Mucosa of rectum (tissue), 2 donors: ENCODE measurements at regions not wholly inside any gene's neighbourhood (a gene's known extent, or its start where the extent isn't known, plus 50 kb on each side); places are given as distances from the start of the nearest gene placed in this dataset.

Experiments used
- H3K27ac ChIP-seq, 2 donors: one replicate each; pipeline ENCODE4 v1.7.0; 2013; ENCODE audit warnings: inconsistent platforms in 2 of 2, low read depth in 2 of 2, low read length in 2 of 2
- H3K27me3 ChIP-seq, 2 donors: one replicate each; pipeline ENCODE4 v1.7.0; 2013; ENCODE audit warnings: low read length in 2 of 2; ENCODE audit not compliant: control insufficient read depth in 2 of 2, insufficient read depth in 2 of 2
- H3K36me3 ChIP-seq, 2 donors: one replicate each; pipeline ENCODE4 v1.7.0; 2013; ENCODE audit warnings: low read length in 2 of 2; ENCODE audit not compliant: control insufficient read depth in 2 of 2, insufficient read depth in 2 of 2
- H3K4me1 ChIP-seq, 2 donors: one replicate each; pipeline ENCODE4 v1.7.0; 2013; ENCODE audit warnings: low read length in 2 of 2, mild to moderate bottlenecking in 1 of 2; ENCODE audit not compliant: control insufficient read depth in 2 of 2, insufficient read depth in 2 of 2
- H3K4me3 ChIP-seq, 2 donors: one replicate each; pipeline ENCODE4 v1.7.0; 2013; ENCODE audit warnings: low read length in 2 of 2
- H3K9ac ChIP-seq, 2 donors: one replicate each; pipeline ENCODE4 v1.7.0; 2013; ENCODE audit warnings: low read length in 2 of 2, low read depth in 1 of 2, mild to moderate bottlenecking in 1 of 2
- H3K9me3 ChIP-seq, 2 donors: one replicate each; pipeline ENCODE4 v1.7.0; 2013; ENCODE audit warnings: low read length in 2 of 2; ENCODE audit not compliant: control insufficient read depth in 2 of 2
- donor health status: healthy.
- donor health status: Normal muscosa, but diverticular disease.

DNA sequence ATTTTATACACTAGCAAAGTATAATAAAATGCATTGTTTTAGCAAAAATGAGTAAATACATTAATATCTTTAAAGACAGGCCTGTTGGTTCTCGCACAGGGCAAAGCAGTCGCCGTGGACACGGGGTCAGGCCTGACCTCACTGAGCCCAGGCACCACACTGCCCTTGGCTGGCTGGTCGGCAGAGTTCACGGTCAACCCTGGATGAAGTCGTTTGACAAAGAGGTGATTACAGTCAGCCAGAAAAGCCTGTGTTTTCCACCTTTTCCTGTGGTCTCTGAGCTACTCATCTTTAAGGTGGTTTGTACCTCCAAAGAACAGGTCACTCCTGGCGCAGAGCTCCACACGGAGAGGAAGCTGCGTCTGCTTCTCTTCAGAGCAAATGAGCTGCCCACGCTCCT lies 191.5 kb downstream of the DLL1 start:
- no peaks in the 10 kb centered on the region for H3K9me3 ChIP-seq
- H3K4me1 ChIP-seq, result no peaks in the 10 kb centered on the region
- H3K27ac ChIP-seq, result no peak overlapping the region
- no peak overlapping the region for H3K9ac ChIP-seq
- no peaks in the 10 kb centered on the region for H3K27me3 ChIP-seq
- H3K4me3 ChIP-seq, result no peak overlapping the region
- no peaks in the 10 kb centered on the region for H3K36me3 ChIP-seq

DNA sequence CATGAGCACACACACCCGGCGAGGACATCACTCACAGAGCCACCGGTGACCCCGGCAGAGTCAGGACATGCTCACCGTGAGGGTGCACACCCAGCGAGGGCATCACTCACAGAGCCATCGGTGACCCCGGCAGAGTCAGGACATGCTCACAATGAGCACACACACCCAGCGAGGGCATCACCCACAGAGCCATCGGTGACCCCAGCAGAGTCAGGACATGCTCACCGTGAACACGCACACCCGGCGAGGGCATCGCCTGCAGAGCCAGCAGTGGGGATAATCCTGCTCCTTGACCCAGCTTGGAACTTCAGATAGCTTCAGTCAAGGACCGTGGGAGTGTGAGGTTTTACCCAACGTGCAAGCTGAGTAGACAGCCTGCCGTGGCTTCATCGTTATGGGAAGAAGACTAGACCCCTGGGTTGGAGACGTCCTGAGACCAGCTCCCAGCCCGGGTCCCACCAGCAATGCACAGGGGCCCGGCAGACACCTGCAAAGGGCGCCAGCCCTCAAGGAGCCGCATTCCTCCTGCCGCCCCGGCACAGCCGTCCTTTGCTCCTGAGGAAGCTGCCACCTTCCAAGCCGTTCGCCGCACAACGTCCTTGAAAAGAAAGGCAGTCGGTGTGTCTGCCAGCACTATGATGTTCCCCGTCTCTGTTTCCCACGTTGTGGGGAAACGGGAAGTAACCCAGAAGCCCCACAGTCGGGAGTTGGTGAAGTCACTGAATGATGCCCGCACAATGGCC lies 192.3 kb downstream of the DLL1 start:
- Histone ChIP-seq H3K9me3 (no peaks in the 10 kb centered on the region), H3K27ac (no peak overlapping the region), H3K27me3 (no peaks in the 10 kb centered on the region), H3K4me1 (no peaks in the 10 kb centered on the region), H3K36me3 (no peaks in the 10 kb centered on the region), H3K9ac (no peak overlapping the region), H3K4me3 (no peak overlapping the region)

DNA sequence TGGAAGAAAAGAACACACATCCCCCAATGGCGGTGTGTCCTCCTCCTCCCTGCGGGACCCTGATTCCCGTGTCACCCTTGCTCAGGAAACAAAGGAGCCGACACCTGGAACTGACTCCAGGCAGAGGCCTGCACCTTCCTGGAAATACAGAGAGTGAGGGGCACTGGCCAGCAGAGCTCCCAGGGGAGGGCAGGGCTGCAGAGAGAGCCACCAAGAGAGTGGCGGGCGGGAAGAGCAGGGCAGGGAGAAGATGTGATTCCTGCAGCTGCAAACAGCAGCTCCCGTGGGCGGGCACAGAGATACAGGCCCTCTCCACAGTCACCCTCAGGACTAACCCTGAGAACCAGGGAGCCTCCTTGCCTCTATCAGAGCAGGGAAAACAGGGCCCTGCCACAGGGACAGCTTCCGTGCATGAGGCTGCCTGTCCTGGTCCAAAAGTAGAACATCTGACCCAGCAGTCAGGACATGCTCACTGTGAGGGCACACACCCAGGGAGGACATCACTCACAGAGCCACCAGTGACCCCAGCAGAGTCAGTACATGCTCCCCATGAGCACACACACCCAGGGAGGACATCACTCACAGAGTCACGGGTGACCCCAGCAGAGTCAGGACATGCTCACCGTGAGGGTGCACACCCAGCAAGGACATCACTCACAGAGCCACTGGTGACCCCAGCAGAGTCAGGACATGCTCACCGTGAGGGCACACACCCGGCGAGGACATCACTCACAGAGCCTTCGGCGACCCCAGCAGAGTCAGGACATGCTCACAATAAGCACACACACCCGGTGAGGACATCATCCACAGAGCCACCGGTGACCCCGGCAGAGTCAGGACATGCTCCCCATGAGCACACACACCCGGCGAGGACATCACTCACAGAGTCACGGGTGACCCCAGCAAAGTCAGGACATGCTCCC lies 193.1 kb downstream of the DLL1 start:
- Histone ChIP-seq H3K27ac (no peak overlapping the region), H3K9ac (no peak overlapping the region), H3K4me3 (no peak overlapping the region), H3K4me1 (no peaks in the 10 kb centered on the region), H3K9me3 (no peaks in the 10 kb centered on the region), H3K36me3 (no peaks in the 10 kb centered on the region), H3K27me3 (no peaks in the 10 kb centered on the region)

DNA sequence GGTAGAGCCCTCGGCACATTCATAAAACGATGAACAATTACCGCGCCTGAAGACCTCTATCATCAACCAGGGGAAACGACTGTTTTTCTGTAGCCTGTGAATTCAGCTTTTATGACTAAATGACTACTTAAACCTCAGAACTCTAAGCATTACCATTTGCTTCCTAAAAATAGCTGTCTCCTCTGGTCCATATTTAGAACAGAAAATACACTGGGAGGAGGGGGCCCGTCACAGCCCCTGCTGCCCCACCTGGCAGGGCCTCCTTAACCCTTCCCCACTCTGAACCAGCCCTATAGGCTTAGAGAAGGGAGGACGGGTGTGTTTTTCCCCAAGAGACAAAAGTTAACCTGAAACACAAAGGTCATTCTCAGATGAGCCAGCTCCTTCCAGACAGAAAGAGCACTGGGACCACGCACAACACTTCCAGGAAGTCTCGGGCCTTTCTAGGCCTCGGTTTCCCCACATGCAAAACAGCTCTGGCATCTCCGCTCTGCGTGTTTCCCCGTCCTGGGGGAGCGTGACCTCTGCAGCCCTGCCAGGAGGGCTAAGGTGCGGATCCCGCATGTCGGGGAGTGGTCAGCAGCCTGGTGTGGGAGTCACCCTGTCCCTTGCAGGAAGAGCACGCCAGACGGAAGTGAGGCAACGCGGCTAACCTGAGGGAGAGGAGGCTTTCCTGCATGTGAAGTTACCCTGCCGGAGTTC lies 193.9 kb downstream of the DLL1 start:
- no peaks in the 10 kb centered on the region for H3K4me1 ChIP-seq
- H3K9ac ChIP-seq, result no peak overlapping the region
- H3K4me3 ChIP-seq, result no peak overlapping the region
- no peak overlapping the region for H3K27ac ChIP-seq
- H3K36me3 ChIP-seq, result no peaks in the 10 kb centered on the region
- no peaks in the 10 kb centered on the region for H3K9me3 ChIP-seq
- no peaks in the 10 kb centered on the region for H3K27me3 ChIP-seq

DNA sequence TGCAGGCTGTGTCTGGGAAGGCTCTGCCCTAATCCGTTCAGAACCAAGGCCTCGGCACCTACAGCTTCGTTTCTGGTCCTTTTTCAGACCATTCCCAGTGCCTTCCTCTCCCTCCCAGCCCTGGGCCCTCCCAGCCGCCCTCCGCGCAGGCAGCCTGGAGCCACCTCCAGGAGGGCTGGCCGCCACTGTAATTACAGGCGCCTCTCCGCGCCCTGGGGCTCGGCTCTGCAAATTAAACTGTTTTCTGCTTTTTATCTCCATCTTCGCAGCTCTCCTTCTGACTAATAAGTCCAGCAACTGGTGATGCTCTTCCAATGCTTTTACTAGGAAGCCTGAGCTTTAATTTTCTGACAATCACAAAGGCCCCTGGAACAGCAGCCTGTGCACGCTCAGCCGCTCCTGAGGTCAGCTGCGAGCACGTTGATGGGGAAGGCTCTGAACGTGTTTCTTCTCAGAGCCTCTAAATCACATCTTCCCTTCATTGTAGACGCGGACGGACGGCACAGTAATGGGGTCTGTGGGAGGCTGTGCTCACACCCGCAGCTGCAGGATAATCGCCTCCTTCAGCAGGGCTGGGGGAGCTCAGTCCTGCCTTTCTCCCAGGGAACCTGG lies 194.6 kb downstream of the DLL1 start:
- no peaks in the 10 kb centered on the region for H3K36me3 ChIP-seq
- no peak overlapping the region for H3K4me3 ChIP-seq
- H3K27ac ChIP-seq, result no peak overlapping the region
- no peaks in the 10 kb centered on the region for H3K4me1 ChIP-seq
- no peak overlapping the region for H3K9ac ChIP-seq
- no peaks in the 10 kb centered on the region for H3K9me3 ChIP-seq
- no peaks in the 10 kb centered on the region for H3K27me3 ChIP-seq

DNA sequence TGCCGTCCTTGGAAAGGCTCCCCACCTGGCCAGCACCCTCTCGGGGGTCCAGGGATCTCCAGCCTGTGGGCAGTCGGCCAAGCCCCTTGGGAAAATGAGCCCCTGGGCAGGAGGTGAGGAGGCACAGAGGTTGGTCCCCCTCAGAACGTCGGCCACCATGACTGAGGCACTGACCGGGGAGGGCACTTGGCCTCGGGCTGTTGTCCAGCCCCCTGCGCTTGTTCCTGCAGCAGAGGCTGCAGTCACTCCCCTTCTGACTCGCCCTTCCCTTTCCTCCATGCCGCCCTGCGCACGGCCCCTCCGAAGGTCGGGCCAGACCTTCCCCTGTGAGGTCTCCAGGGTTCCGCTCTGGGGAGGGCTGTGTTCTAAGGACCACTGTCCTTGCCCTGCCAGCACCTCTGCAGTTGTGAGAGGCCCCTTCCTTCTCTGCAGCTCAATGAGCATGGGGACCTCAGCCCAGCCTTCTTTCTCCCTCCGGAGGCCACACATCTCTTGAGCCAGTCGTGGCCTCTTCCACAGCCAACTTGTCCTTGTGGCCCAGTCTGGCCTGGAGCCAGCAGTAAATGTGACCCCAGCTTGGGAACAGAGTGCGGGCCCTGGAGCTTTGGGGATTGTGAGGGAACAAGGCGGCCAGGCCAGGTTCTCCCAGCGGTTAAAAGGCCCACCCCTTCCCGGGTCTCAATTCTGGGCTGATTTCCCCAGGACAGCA lies 195.5 kb downstream of the DLL1 start:
- Histone ChIP-seq H3K4me3 (no peak overlapping the region), H3K9me3 (no peaks in the 10 kb centered on the region), H3K4me1 (no peaks in the 10 kb centered on the region), H3K27ac (no peak overlapping the region), H3K36me3 (no peaks in the 10 kb centered on the region), H3K9ac (no peak overlapping the region), H3K27me3 (no peaks in the 10 kb centered on the region)

DNA sequence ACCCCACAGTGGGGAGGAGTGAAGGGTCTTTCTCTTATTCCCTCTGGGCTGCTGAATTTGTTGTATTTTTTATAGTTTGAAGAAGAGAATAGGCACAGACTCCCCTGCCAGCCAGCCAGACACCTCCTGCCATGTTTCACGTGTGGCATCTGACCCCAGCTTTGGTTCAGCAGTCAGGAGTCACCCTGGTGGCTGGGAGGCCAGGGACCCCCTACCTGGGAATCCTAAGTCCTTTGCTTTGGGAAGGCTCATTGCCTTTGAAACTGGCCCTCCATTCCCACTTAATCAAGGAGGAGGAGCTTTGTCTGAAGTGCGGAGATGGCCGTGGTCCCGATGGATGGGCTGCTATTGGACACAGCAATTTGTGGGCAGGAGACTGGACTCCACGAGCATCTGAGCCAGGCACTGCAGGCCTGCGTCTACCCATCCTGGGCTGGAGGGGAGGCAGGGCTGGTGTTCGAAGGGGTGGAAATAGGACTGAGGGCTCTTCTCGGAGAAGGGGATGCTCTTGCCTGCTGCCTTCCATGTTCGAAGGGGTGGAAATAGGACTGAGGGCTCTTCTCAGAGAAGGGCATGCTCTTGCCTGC lies 196.1 kb downstream of the DLL1 start:
- no peak overlapping the region for H3K9ac ChIP-seq
- H3K9me3 ChIP-seq, result no peaks in the 10 kb centered on the region
- H3K27ac ChIP-seq, result no peak overlapping the region
- peaks cover 0 to under 1% of the 10 kb centered on the region in 2 donors for H3K4me1 ChIP-seq
- H3K27me3 ChIP-seq, result no peaks in the 10 kb centered on the region
- no peaks in the 10 kb centered on the region for H3K36me3 ChIP-seq
- no peak overlapping the region for H3K4me3 ChIP-seq

DNA sequence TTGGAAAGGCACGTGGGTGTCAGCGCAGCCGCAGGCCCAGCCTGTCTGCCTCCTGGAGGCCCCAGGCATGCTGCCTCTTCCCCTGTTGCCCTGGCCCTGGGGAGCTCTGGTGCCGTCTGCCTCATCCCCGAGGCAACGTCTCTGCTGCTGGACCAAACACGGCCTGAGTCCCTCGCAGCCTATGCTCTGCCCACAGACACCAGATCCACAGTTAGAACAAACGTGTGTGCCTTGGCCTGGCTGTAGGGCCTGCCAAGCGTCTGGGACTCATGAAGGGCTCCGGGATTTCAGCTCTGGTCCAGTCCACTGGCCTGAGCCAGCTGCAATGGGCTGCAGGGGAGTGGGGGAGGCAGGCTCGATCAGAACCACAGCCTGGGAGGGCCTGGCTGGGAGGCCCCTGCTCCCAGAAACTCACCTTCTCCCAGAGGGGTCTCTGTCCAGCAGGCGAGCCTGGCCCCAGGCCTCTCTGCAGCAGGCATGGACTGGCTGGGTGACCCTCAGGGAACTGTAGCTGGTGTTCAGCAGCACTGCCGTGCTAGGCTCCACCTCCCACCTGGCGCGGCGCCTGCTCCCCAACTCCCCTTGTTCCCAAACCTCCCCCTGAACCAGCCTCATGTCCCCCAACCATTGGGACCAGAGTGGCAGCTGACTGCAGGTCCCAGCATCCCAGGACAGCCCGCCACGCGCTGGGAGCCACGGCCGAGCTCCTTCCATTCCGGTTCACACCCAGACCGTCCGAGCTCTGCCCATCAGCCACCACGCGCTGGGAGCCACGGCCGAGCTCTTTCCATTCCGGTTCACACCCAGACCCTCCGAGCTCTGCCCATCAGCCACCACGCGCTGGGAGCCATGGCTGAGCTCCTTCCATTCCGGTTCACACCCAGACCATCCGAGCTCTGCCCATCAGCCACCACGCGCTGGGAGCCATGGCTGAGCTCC lies 197.0 kb downstream of the DLL1 start:
- H3K9ac ChIP-seq, result no peak overlapping the region
- H3K36me3 ChIP-seq, result no peaks in the 10 kb centered on the region
- H3K27me3 ChIP-seq, result no peaks in the 10 kb centered on the region
- H3K4me1 ChIP-seq, result peaks cover 0 to 3% of the 10 kb centered on the region in 2 donors
- H3K4me3 ChIP-seq, result no peak overlapping the region
- no peak overlapping the region for H3K27ac ChIP-seq
- H3K9me3 ChIP-seq, result no peaks in the 10 kb centered on the region
